Activated B cell treated with CpG ODN at 0.5 μM for 24 hours (primary cell): ENCODE measurements at regions not wholly inside any gene's neighbourhood (a gene's known extent, or its start where the extent isn't known, plus 50 kb on each side); places are given as distances from the start of the nearest gene placed in this dataset.

Experiments
- ATAC-seq: fragments of 200-7000 bp; cut with Tn5 transposase; one replicate; pipeline ENCODE4 v1.10.0; 2021; ENCODE audit warnings: low read depth, mild to moderate bottlenecking, moderate library complexity
- CTCF ChIA-PET: fragments of 350-600 bp; sonication (Branson Sonifier 250); formaldehyde crosslinking; loops from one replicate; lab custom pipeline; 2021; ENCODE audit warnings: antibody characterized with exemption; lab: Charles Lee
- POLR2A ChIA-PET: fragments of 350-600 bp; sonication (Branson Sonifier 250); formaldehyde crosslinking; loops from one replicate; lab custom pipeline; 2021; ENCODE audit warnings: antibody characterized with exemption; lab: Charles Lee
- DNase-seq: peaks from one replicate; pipeline ENCODE4 v3.0.0; 2022
- H3K27ac Mint-ChIP-seq: one replicate; pipeline ENCODE4 v1.8.0; 2020; ENCODE audit warnings: mixed read lengths
- H3K27me3 Mint-ChIP-seq: one replicate; pipeline ENCODE4 v1.8.0; 2021; ENCODE audit warnings: mixed read lengths
- H3K36me3 Mint-ChIP-seq: one replicate; pipeline ENCODE4 v1.8.0; 2021; ENCODE audit warnings: low read depth, mixed read lengths
- H3K4me1 Mint-ChIP-seq: one replicate; pipeline ENCODE4 v1.8.0; 2021; ENCODE audit warnings: mixed read lengths
- H3K4me3 Mint-ChIP-seq: one replicate; pipeline ENCODE4 v1.8.0; 2020; ENCODE audit warnings: mild to moderate bottlenecking, mixed read lengths
- H3K9me3 Mint-ChIP-seq: one replicate; pipeline ENCODE4 v1.8.0; 2020; ENCODE audit warnings: mixed read lengths
- CTCF ChIP-seq: fragments of 200-600 bp; IDR thresholded peaks from one replicate; pipeline ENCODE4 v1.8.0; 2022; ENCODE audit warnings: antibody characterized with exemption, mild to moderate bottlenecking
- intact Hi-C: fragments of 100-400 bp; cut with micrococcal nuclease; formaldehyde crosslinking; loops from one replicate; pipeline ENCODE4 v1.15.1; 2024

DNA sequence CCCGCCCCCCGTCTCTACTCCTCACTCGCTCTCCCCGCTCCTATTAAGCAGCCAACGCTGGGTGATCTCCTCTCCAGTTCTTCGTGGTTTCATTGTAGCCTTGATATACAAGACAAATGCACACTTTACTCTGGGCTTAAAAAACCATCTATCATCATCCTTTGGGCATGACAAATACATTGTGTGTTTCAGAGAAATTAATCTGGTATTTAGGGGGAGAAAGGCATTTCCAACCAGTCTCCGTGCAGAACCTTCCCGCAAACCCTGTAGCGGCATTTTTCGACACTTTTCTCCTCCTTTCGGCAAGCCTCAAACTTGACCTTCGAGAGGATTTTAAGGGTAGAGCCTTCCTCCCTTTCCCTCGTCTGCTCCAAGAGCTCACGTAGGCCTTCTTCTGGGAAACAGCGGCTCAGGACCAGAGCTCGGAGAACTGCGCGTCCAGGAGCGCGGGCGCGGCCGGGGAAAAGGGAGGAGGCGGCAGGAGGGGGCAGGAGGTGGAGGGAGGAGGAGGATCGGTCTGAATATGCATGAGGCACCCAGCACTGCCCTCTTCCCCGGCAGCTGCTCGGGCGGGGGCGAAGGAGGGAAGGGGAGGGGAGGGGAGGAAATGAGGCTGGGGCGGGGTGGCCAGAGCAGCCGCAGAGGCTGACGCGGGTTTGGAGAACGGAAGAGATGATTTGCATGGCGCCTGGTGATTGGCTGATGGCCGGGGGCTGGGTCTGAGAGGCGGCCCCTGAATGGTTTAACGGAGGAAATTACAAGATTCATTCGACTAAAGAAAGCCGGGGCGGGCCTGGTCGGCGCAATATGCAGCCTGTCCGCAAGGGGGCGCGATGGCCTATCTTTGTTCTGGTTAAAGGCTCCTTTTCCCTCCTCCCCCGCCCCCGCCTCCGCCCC lies 127.5 kb downstream of the TMEM161B start:
- intact Hi-C loops: loop anchor here (5.0 to 10.0 kb wide), 3 partner anchors 356 to 551 kb away; no protein-coding TSS in a partner anchor
- H3K27me3 Mint-ChIP-seq: peaks cover 34% of the 10 kb centered on the region
- no peak for TF ChIP-seq CTCF
- no peak overlapping the region for H3K27ac Mint-ChIP-seq
- ATAC-seq (peak; percentile 49), DNase-seq (no peak)
- peaks cover 3% of the 10 kb centered on the region for H3K9me3 Mint-ChIP-seq
- H3K36me3 Mint-ChIP-seq: no peaks in the 10 kb centered on the region
- H3K4me3 Mint-ChIP-seq: no peak overlapping the region
- ChIA-PET POLR2A (no interaction called here), CTCF (interaction anchor here (1.1 kb wide), 1 partner anchor 550 kb away, joined by 3 read pairs; no protein-coding TSS in a partner anchor)
- peaks cover 11% of the 10 kb centered on the region for H3K4me1 Mint-ChIP-seq

DNA sequence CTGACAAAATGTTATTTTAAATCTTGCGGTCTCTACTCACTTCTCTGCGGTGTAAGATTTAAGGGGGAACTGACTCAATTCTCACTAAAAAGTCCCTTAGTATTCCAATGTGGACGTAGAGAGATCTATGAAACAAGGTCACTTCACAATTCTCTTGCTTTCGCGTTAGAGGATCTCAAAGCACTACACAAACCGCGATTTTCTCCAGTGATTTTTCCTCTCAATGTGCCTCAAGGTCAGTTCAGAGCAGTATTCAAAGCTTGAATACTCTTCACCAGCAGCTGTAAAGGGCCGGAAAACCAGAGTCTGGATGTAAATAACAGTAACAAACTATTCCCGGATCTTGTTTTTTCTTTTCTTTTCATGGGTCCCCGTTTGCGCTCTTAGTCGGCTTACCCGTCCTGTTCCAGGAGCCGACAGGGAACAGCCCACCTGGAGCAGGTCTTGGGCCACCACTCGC lies 128.2 kb downstream of the TMEM161B start:
- Mint-ChIP-seq H3K27ac (no peak overlapping the region), H3K4me1 (peaks cover 8% of the 10 kb centered on the region), H3K27me3 (peaks cover 28% of the 10 kb centered on the region), H3K4me3 (no peak overlapping the region), H3K9me3 (peaks cover 3% of the 10 kb centered on the region), H3K36me3 (no peaks in the 10 kb centered on the region)
- ChIA-PET CTCF (interaction anchor here (1.1 kb wide), 1 partner anchor 551 kb away, joined by 3 read pairs; no protein-coding TSS in a partner anchor), POLR2A (interaction anchor here (0.5 kb wide), 1 partner anchor 276 kb away, joined by 5 read pairs; no protein-coding TSS in a partner anchor)
- intact Hi-C loops: loop anchor here (5.0 to 10.0 kb wide), 3 partner anchors 356 to 552 kb away; no protein-coding TSS in a partner anchor
- ATAC-seq (no peak), DNase-seq (no peak)
- no peak for TF ChIP-seq CTCF

DNA sequence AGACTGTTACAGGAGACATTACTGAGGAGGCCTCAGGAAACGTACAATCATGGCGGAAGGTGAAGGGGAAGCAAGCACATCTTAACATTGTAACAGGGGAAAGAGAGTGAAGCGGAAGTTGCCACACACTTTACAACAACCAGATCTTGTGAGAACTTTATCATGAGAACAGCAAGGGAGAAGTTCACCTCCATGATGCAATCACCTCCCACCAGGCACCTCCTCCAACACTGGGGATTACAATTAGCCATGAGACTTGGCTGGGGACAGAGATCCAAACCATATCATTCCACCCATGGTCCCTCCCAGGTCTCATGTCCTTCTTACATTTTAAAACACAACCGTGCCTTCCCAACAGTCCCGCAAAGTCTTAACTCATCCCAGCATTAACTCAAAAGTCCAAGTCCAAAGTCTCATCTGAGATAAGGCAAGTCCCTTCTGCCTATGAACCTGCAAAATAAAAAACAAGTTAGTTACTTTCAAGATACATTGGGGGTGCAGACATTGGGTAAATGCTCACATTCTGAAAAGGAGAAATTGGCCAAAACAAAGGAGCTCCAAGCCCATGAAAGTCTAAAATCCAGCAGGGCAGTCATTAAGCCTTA lies 138.3 kb downstream of the TMEM161B start:
- no peaks in the 10 kb centered on the region for H3K4me1 Mint-ChIP-seq
- CTCF ChIA-PET: no interaction called here
- H3K9me3 Mint-ChIP-seq: peaks cover 4% of the 10 kb centered on the region
- POLR2A ChIA-PET: no interaction called here
- intact Hi-C loops: no loop called here
- no peak overlapping the region for H3K27ac Mint-ChIP-seq
- no peak overlapping the region for H3K4me3 Mint-ChIP-seq
- H3K27me3 Mint-ChIP-seq: peaks cover 8% of the 10 kb centered on the region
- ATAC-seq (no peak), DNase-seq (no peak)
- no peaks in the 10 kb centered on the region for H3K36me3 Mint-ChIP-seq
- no peak for TF ChIP-seq CTCF

- intact Hi-C loops: no loop called here
- Mint-ChIP-seq H3K27me3 (peaks cover 2% of the 10 kb centered on the region), H3K4me3 (no peak overlapping the region), H3K36me3 (no peaks in the 10 kb centered on the region), H3K4me1 (no peaks in the 10 kb centered on the region), H3K9me3 (peaks cover 8% of the 10 kb centered on the region), H3K27ac (no peak overlapping the region)
- POLR2A ChIA-PET: no interaction called here
- ATAC-seq (no peak), DNase-seq (no peak)
- CTCF ChIA-PET: no interaction called here
- no peak for TF ChIP-seq CTCF
Measured at GRCh38 chr5:88128813-88129212, 139.8 kb downstream of the TMEM161B start.
